Large intestine (tissue), 3 donors: ENCODE measurements at regions not wholly inside any gene's neighbourhood (a gene's known extent, or its start where the extent isn't known, plus 50 kb on each side); places are given as distances from the start of the nearest gene placed in this dataset.

Experiments used
- DNase-seq, 2 donors: peaks; one replicate each; pipeline versions ENCODE4 v3.0.0 to v3.0.0-alpha.2; 2013
- H3K27ac ChIP-seq: one replicate; pipeline ENCODE4 v1.5.1; 2013; ENCODE audit warnings: low read length
- H3K27me3 ChIP-seq: 2 replicates; pipeline ENCODE4 v1.6.1; 2013; ENCODE audit warnings: low read length; ENCODE audit not compliant: control insufficient read depth, insufficient read depth
- H3K36me3 ChIP-seq: 2 replicates; pipeline ENCODE4 v1.6.1; 2013; ENCODE audit warnings: low read length; ENCODE audit not compliant: control insufficient read depth, insufficient read depth
- H3K4me1 ChIP-seq: one replicate; pipeline ENCODE4 v1.6.1; 2013; ENCODE audit warnings: low read length; ENCODE audit not compliant: control insufficient read depth, insufficient read depth
- H3K4me3 ChIP-seq: one replicate; pipeline ENCODE4 v1.5.1; 2013; ENCODE audit warnings: low read length
- H3K9me3 ChIP-seq: one replicate; pipeline ENCODE4 v1.6.1; 2013; ENCODE audit warnings: mild to moderate bottlenecking, low read depth, low read length, moderate library complexity; ENCODE audit not compliant: control insufficient read depth
- WGBS: methylation state at CpG from one replicate; pipeline ENCODE4 v1.1.5; 2013; ENCODE audit warnings: low lambda C conversion rate; ENCODE audit not compliant: insufficient coverage; 5-methylcytosine and 5-hydroxymethylcytosine counted together

- no peaks in the 10 kb centered on the region for H3K36me3 ChIP-seq
- WGBS, result no CpG with 5 or more reads among the region's 22 CpGs
- H3K4me1 ChIP-seq, result no peaks in the 10 kb centered on the region
- DNase-seq, result no peak
- H3K9me3 ChIP-seq, result no peaks in the 10 kb centered on the region
- no peaks in the 10 kb centered on the region for H3K27me3 ChIP-seq
- no peak overlapping the region for H3K27ac ChIP-seq
- no peak overlapping the region for H3K4me3 ChIP-seq
Observed at GRCh38 chr10:124294811-124295770, 123.6 kb downstream of the OAT start.

GRCh38 chr10:124293616-124294449 is 124.9 kb downstream of the OAT start:
- no peaks in the 10 kb centered on the region for H3K9me3 ChIP-seq
- no CpG with 5 or more reads among the region's 22 CpGs for WGBS
- H3K4me1 ChIP-seq, result no peaks in the 10 kb centered on the region
- DNase-seq, result no peak
- no peaks in the 10 kb centered on the region for H3K27me3 ChIP-seq
- no peak overlapping the region for H3K4me3 ChIP-seq
- no peak overlapping the region for H3K27ac ChIP-seq
- H3K36me3 ChIP-seq, result no peaks in the 10 kb centered on the region

GRCh38 chr10:124292911-124293615 is 125.7 kb downstream of the OAT start:
- H3K27me3 ChIP-seq, result no peaks in the 10 kb centered on the region
- H3K36me3 ChIP-seq, result no peaks in the 10 kb centered on the region
- no peak for DNase-seq
- no peaks in the 10 kb centered on the region for H3K4me1 ChIP-seq
- no CpG with 5 or more reads among the region's 17 CpGs for WGBS
- no peak overlapping the region for H3K27ac ChIP-seq
- H3K9me3 ChIP-seq, result no peaks in the 10 kb centered on the region
- no peak overlapping the region for H3K4me3 ChIP-seq

- Histone ChIP-seq H3K4me3 (no peak overlapping the region), H3K27me3 (no peaks in the 10 kb centered on the region), H3K9me3 (no peaks in the 10 kb centered on the region), H3K27ac (no peak overlapping the region), H3K36me3 (no peaks in the 10 kb centered on the region), H3K4me1 (no peaks in the 10 kb centered on the region)
- no peak for DNase-seq
- no CpG with 5 or more reads among the region's 14 CpGs for WGBS
Observed at GRCh38 chr10:124291001-124291701, 127.6 kb downstream of the OAT start.

- no peak for DNase-seq
- Histone ChIP-seq H3K4me1 (no peaks in the 10 kb centered on the region), H3K27me3 (no peaks in the 10 kb centered on the region), H3K27ac (no peak overlapping the region), H3K4me3 (no peak overlapping the region), H3K9me3 (no peaks in the 10 kb centered on the region), H3K36me3 (no peaks in the 10 kb centered on the region)
- WGBS, result no CpG with 5 or more reads among the region's 18 CpGs
Observed at GRCh38 chr10:124289851-124290795, 128.6 kb downstream of the OAT start.

GRCh38 chr10:124288928-124289850 is 129.5 kb downstream of the OAT start:
- 100% methylated on average over 1 of the region's 21 CpGs for WGBS
- DNase-seq, result no peak
- Histone ChIP-seq H3K27ac (no peak overlapping the region), H3K27me3 (no peaks in the 10 kb centered on the region), H3K36me3 (no peaks in the 10 kb centered on the region), H3K9me3 (no peaks in the 10 kb centered on the region), H3K4me1 (no peaks in the 10 kb centered on the region), H3K4me3 (no peak overlapping the region)

- no peak for DNase-seq
- H3K4me3 ChIP-seq, result no peak overlapping the region
- H3K4me1 ChIP-seq, result no peaks in the 10 kb centered on the region
- H3K9me3 ChIP-seq, result no peaks in the 10 kb centered on the region
- H3K27ac ChIP-seq, result no peak overlapping the region
- no peaks in the 10 kb centered on the region for H3K36me3 ChIP-seq
- H3K27me3 ChIP-seq, result no peaks in the 10 kb centered on the region
- 85% methylated on average over 4 of the region's 8 CpGs for WGBS
Observed at GRCh38 chr10:124288486-124288885, 130.2 kb downstream of the OAT start.

- no peaks in the 10 kb centered on the region for H3K36me3 ChIP-seq
- no peak overlapping the region for H3K4me3 ChIP-seq
- no peak overlapping the region for H3K27ac ChIP-seq
- no peak for DNase-seq
- WGBS, result no CpG with 5 or more reads among the region's 9 CpGs
- H3K9me3 ChIP-seq, result no peaks in the 10 kb centered on the region
- H3K27me3 ChIP-seq, result no peaks in the 10 kb centered on the region
- no peaks in the 10 kb centered on the region for H3K4me1 ChIP-seq
Observed at GRCh38 chr10:124287791-124288190, 130.9 kb downstream of the OAT start.
